ENCODE measurements at regions not wholly inside any gene's neighbourhood (a gene's known extent, or its start where the extent isn't known, plus 50 kb on each side); places are given as distances from the start of the nearest gene placed in this dataset.

GRCh38 chr18:43442571-43442970, 165.3 kb upstream of the SYT4 start:
- in situ Hi-C loops (cut with MboI; ENCODE audit: low sequenced_read_pairs, unreplicated experiment): no loop called here

GRCh38 chr18:43465483-43465882, 188.2 kb upstream of the SYT4 start:
- in situ Hi-C loops (cut with MboI; ENCODE audit: low sequenced_read_pairs, unreplicated experiment): no loop called here
- TF ChIP-seq, protein P1, sequence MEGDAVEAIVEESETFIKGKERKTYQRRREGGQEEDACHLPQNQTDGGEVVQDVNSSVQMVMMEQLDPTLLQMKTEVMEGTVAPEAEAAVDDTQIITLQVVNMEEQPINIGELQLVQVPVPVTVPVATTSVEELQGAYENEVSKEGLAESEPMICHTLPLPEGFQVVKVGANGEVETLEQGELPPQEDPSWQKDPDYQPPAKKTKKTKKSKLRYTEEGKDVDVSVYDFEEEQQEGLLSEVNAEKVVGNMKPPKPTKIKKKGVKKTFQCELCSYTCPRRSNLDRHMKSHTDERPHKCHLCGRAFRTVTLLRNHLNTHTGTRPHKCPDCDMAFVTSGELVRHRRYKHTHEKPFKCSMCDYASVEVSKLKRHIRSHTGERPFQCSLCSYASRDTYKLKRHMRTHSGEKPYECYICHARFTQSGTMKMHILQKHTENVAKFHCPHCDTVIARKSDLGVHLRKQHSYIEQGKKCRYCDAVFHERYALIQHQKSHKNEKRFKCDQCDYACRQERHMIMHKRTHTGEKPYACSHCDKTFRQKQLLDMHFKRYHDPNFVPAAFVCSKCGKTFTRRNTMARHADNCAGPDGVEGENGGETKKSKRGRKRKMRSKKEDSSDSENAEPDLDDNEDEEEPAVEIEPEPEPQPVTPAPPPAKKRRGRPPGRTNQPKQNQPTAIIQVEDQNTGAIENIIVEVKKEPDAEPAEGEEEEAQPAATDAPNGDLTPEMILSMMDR (IDR thresholded peaks at IDR 0.05; ENCODE audit: borderline replicate concordance, control extremely low read depth, extremely low read depth, insufficient read depth, missing control alignments): no peak
- no peak for DNase-seq (ENCODE audit: low spot score)

More at GRCh38 chr18:43442571-43442970, 165.3 kb upstream of the SYT4 start:
- TF ChIP-seq, protein P1 (IDR thresholded peaks at IDR 0.05; ENCODE audit: borderline replicate concordance, control extremely low read depth, extremely low read depth, insufficient read depth, missing control alignments): no peak
- DNase-seq (ENCODE audit: low spot score): no peak

- TF ChIP-seq, protein P1 (IDR thresholded peaks at IDR 0.05; ENCODE audit: borderline replicate concordance, control extremely low read depth, extremely low read depth, insufficient read depth, missing control alignments): no peak
- no peak for DNase-seq (ENCODE audit: low spot score)
- in situ Hi-C loops (cut with MboI; ENCODE audit: low sequenced_read_pairs, unreplicated experiment): no loop called here
Measured at GRCh38 chr18:43471873-43472272, 194.6 kb upstream of the SYT4 start.

DNA sequence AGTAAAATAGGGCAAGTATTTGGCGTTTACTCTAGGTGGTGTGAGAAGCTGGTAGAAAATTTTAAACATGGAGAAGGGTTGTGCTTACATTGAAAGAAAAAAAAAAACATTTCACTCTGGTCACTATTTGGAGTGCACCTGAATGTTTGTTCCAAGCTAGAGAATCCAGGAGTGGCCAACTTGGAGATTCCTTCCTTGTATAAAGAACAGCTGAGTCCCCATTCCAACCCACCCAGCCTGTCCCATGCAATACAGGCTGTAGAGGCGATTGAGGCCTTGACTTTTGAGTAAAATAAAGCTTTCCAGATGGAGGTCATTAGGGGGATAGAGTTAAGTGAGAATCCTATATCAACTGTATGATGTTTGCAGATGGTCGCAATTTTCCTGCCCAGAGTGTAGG, 203.8 kb upstream of the SYT4 start:
- in situ Hi-C loops (cut with MboI; ENCODE audit: low sequenced_read_pairs, unreplicated experiment): no loop called here
- DNase-seq (ENCODE audit: low spot score): no peak
- TF ChIP-seq, protein P1 (IDR thresholded peaks at IDR 0.05; ENCODE audit: borderline replicate concordance, control extremely low read depth, extremely low read depth, insufficient read depth, missing control alignments): no peak

DNA sequence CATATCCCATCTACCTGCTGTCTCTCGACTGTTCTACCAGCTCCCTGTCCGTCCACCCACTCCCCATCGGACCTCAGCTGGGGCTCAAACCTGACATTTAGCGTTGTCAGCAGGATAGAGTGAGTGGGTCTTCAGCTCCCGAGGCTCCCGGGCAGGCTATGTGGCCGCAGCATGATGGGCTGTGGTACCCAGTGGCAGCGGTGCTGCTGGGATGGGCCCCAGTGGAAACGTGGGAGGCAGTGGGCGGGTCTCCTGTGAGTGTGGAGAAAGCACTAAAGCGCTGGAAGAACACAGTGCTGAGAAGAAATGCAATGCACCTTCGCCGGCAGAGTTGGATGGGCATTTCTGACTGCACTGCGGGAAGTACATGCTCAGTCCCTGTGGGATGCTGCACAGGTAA, 204.8 kb upstream of the SYT4 start:
- TF ChIP-seq, protein P1 (IDR thresholded peaks at IDR 0.05; ENCODE audit: borderline replicate concordance, control extremely low read depth, extremely low read depth, insufficient read depth, missing control alignments): no peak
- in situ Hi-C loops (cut with MboI; ENCODE audit: low sequenced_read_pairs, unreplicated experiment): no loop called here
- DNase-seq (ENCODE audit: low spot score): no peak

- TF ChIP-seq, protein P1 (IDR thresholded peaks at IDR 0.05; ENCODE audit: borderline replicate concordance, control extremely low read depth, extremely low read depth, insufficient read depth, missing control alignments): no peak
- in situ Hi-C loops (cut with MboI; ENCODE audit: low sequenced_read_pairs, unreplicated experiment): no loop called here
- DNase-seq (ENCODE audit: low spot score): no peak
Measured at GRCh38 chr18:43482600-43482999, 205.3 kb upstream of the SYT4 start.

DNA sequence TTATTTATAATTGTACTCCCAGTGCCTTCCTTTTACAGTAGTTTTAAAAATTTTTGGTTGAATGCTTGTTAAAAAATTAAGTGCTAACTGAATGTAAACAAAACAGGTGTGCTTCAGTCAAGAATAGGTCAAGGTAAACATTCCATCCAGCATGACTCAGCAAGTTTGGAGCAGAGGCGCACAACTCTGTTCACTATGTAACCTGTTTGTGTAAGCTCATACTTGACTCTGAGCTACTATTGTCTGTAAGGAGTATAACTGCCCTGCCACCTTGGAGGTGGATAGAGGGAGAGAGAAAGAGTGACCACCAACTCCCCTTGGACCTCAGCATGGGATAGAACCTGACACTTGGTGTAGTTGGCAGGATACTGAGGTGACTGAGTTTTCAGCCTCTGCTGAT, 207.4 kb upstream of the SYT4 start:
- TF ChIP-seq, protein P1 (IDR thresholded peaks at IDR 0.05; ENCODE audit: borderline replicate concordance, control extremely low read depth, extremely low read depth, insufficient read depth, missing control alignments): no peak
- in situ Hi-C loops (cut with MboI; ENCODE audit: low sequenced_read_pairs, unreplicated experiment): no loop called here
- DNase-seq (ENCODE audit: low spot score): no peak
